Chondrocyte (in vitro differentiated cells): ENCODE measurements at regions not wholly inside any gene's neighbourhood (a gene's known extent, or its start where the extent isn't known, plus 50 kb on each side); places are given as distances from the start of the nearest gene placed in this dataset.

Experiments
- DNase-seq: peaks from one replicate; pipeline ENCODE4 v3.0.0; 2021; ENCODE audit warnings: mixed read lengths, low spot score
- H3K27ac Mint-ChIP-seq: one replicate; pipeline ENCODE4 v1.8.0; 2021; ENCODE audit warnings: mild to moderate bottlenecking, moderate library complexity, mixed read lengths; ENCODE audit not compliant: unreplicated experiment
- H3K27me3 Mint-ChIP-seq: 2 replicates; pipeline ENCODE4 v1.8.0; 2021; ENCODE audit warnings: low read depth, mixed read lengths
- H3K36me3 Mint-ChIP-seq: 2 replicates; pipeline ENCODE4 v1.8.0; 2021; ENCODE audit warnings: low read depth, mixed read lengths
- H3K4me1 Mint-ChIP-seq: 2 replicates; pipeline ENCODE4 v1.8.0; 2021; ENCODE audit warnings: low read depth, mild to moderate bottlenecking, mixed read lengths
- H3K4me3 Mint-ChIP-seq: one replicate; pipeline ENCODE4 v1.8.0; 2021; ENCODE audit warnings: mild to moderate bottlenecking, moderate library complexity, mixed read lengths; ENCODE audit not compliant: unreplicated experiment
- H3K9me3 Mint-ChIP-seq: 2 replicates; pipeline ENCODE4 v1.8.0; 2021; ENCODE audit warnings: low read depth, mixed read lengths
- TF ChIP-seq, protein P1 (sequence below): fragments of 200-600 bp; sonication (generic); IDR thresholded peaks from 2 replicates; pipeline ENCODE4 v1.5.0; 2021; ENCODE audit warnings: antibody characterized with exemption, mild to moderate bottlenecking, moderate library complexity

GRCh38 chr2:194927489-194927888, 729.5 kb upstream of the SLC39A10 start:
- no peak overlapping the region for H3K27ac Mint-ChIP-seq
- H3K27me3 Mint-ChIP-seq: peaks cover 5% of the 10 kb centered on the region
- TF ChIP-seq, protein P1, sequence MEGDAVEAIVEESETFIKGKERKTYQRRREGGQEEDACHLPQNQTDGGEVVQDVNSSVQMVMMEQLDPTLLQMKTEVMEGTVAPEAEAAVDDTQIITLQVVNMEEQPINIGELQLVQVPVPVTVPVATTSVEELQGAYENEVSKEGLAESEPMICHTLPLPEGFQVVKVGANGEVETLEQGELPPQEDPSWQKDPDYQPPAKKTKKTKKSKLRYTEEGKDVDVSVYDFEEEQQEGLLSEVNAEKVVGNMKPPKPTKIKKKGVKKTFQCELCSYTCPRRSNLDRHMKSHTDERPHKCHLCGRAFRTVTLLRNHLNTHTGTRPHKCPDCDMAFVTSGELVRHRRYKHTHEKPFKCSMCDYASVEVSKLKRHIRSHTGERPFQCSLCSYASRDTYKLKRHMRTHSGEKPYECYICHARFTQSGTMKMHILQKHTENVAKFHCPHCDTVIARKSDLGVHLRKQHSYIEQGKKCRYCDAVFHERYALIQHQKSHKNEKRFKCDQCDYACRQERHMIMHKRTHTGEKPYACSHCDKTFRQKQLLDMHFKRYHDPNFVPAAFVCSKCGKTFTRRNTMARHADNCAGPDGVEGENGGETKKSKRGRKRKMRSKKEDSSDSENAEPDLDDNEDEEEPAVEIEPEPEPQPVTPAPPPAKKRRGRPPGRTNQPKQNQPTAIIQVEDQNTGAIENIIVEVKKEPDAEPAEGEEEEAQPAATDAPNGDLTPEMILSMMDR: no peak
- DNase-seq: no peak
- no peaks in the 10 kb centered on the region for H3K9me3 Mint-ChIP-seq
- H3K4me3 Mint-ChIP-seq: no peak overlapping the region
- H3K36me3 Mint-ChIP-seq: no peaks in the 10 kb centered on the region
- no peaks in the 10 kb centered on the region for H3K4me1 Mint-ChIP-seq

DNA sequence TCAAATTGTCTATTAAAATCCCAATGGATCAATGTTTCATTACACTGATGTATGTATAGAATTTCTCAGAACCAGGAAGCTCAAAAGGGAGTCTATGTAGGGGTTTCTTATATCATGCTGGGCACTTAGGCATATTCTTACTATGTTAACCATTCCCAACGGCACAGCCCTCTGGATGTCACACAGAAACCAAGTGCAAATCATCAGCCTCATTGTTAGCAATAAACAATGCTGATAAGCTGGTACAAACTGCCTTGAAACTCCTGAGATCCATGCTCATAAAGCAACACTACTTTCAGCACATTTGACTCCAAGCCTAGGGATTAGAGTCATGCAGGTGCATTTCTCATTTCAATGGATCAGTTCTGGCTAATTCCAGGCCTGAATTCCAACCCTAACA, 730.2 kb upstream of the SLC39A10 start:
- DNase-seq: no peak
- no peak overlapping the region for H3K4me3 Mint-ChIP-seq
- H3K27me3 Mint-ChIP-seq: peaks cover 5% of the 10 kb centered on the region
- no peak overlapping the region for H3K27ac Mint-ChIP-seq
- H3K4me1 Mint-ChIP-seq: no peaks in the 10 kb centered on the region
- TF ChIP-seq, protein P1: no peak
- H3K9me3 Mint-ChIP-seq: no peaks in the 10 kb centered on the region
- no peaks in the 10 kb centered on the region for H3K36me3 Mint-ChIP-seq

- Mint-ChIP-seq H3K27ac (no peak overlapping the region), H3K4me3 (no peak overlapping the region), H3K27me3 (peaks cover 5% of the 10 kb centered on the region), H3K36me3 (no peaks in the 10 kb centered on the region), H3K4me1 (no peaks in the 10 kb centered on the region), H3K9me3 (no peaks in the 10 kb centered on the region)
- TF ChIP-seq, protein P1: no peak
- no peak for DNase-seq
These were observed 731.3 kb upstream of the SLC39A10 start for GRCh38 chr2:194925742-194926141.

GRCh38 chr2:194917519-194917918, 739.5 kb upstream of the SLC39A10 start:
- Mint-ChIP-seq H3K27me3 (peaks cover 3% of the 10 kb centered on the region), H3K4me1 (no peaks in the 10 kb centered on the region), H3K9me3 (no peaks in the 10 kb centered on the region), H3K36me3 (no peaks in the 10 kb centered on the region), H3K4me3 (no peak overlapping the region), H3K27ac (no peak overlapping the region)
- DNase-seq: no peak
- TF ChIP-seq, protein P1: no peak

GRCh38 chr2:194915485-194915884, 741.5 kb upstream of the SLC39A10 start:
- H3K36me3 Mint-ChIP-seq: no peaks in the 10 kb centered on the region
- peaks cover 3% of the 10 kb centered on the region for H3K27me3 Mint-ChIP-seq
- no peaks in the 10 kb centered on the region for H3K9me3 Mint-ChIP-seq
- TF ChIP-seq, protein P1: no peak
- DNase-seq: no peak
- H3K4me3 Mint-ChIP-seq: no peak overlapping the region
- no peak overlapping the region for H3K27ac Mint-ChIP-seq
- H3K4me1 Mint-ChIP-seq: no peaks in the 10 kb centered on the region
